ENCODE measurements at regions not wholly inside any gene's neighbourhood (a gene's known extent, or its start where the extent isn't known, plus 50 kb on each side); places are given as distances from the start of the nearest gene placed in this dataset.

- H3K36me3 ChIP-seq (replicated peaks in 1 of 2; ENCODE audit: control insufficient read depth in 2 of 2, insufficient read depth in 2 of 2, low read length in 2 of 2) = no peaks in the 10 kb centered on the region
- no peak overlapping the region for H2BK5ac ChIP-seq (ENCODE audit: low read length)
- WGBS, 2 donors (ENCODE audit: extremely low coverage in 2 of 2, insufficient read length in 2 of 2, insufficient replicate concordance in 1 of 2) = 100% methylated on average over 1 of the region's 2 CpGs
- H3K9ac ChIP-seq (ENCODE audit: low read depth, low read length, poor library complexity) = no peak overlapping the region
- no peaks in the 10 kb centered on the region for H3K79me1 ChIP-seq (ENCODE audit: low read depth, low read length)
- H2BK12ac ChIP-seq (ENCODE audit: low read length) = no peak overlapping the region
- no peak overlapping the region for H3K14ac ChIP-seq (ENCODE audit: low read length)
- no peak overlapping the region for H3K4me2 ChIP-seq (ENCODE audit: insufficient read depth, low read length, poor library complexity, severe bottlenecking)
- no peak overlapping the region for H2AK5ac ChIP-seq (ENCODE audit: low read depth, low read length)
- H2AFZ ChIP-seq (ENCODE audit: low read length) = no peak overlapping the region
- no peak overlapping the region for H3K18ac ChIP-seq (ENCODE audit: low read length)
- no peak overlapping the region for H3K4me3 ChIP-seq (ENCODE audit: low read length in 2 of 2)
- no peak overlapping the region for H3K4ac ChIP-seq (ENCODE audit: low read length)
- H3K27me3 ChIP-seq (ENCODE audit: control insufficient read depth in 3 of 3, insufficient read depth in 3 of 3, low read depth in 1 of 3, low read length in 3 of 3) = no peaks in the 10 kb centered on the region
- no peak overlapping the region for H3K23ac ChIP-seq (ENCODE audit: low read depth, low read length, poor library complexity)
- H4K8ac ChIP-seq (ENCODE audit: low read depth, low read length) = no peak overlapping the region
- no peak overlapping the region for H2BK15ac ChIP-seq (ENCODE audit: low read length)
- no peak overlapping the region for H2BK120ac ChIP-seq (ENCODE audit: low read depth, low read length)
- H3K4me1 ChIP-seq (ENCODE audit: control insufficient read depth in 2 of 2, insufficient read depth in 1 of 2, low read depth in 1 of 2, low read length in 2 of 2) = peaks cover 1% of the 10 kb centered on the region in 2 donors
- H3K27ac ChIP-seq (replicated peaks; ENCODE audit: low read length) = no peak overlapping the region
- no peak overlapping the region for H4K91ac ChIP-seq (ENCODE audit: low read depth, low read length, poor library complexity)
- no peak for DNase-seq (ENCODE audit: low spot score)
- no peaks in the 10 kb centered on the region for H3K9me3 ChIP-seq (replicated peaks in 1 of 2; ENCODE audit: control insufficient read depth in 2 of 2, insufficient read depth in 1 of 2, low read depth in 1 of 2, low read length in 2 of 2)
Measured at GRCh38 chr17:68695659-68696058, 94.5 kb upstream of the FAM20A start.

- no peak overlapping the region for H3K9ac ChIP-seq (ENCODE audit: low read depth, low read length, poor library complexity)
- no peaks in the 10 kb centered on the region for H3K79me1 ChIP-seq (ENCODE audit: low read depth, low read length)
- H3K4ac ChIP-seq (ENCODE audit: low read length) = no peak overlapping the region
- H3K27me3 ChIP-seq (ENCODE audit: control insufficient read depth in 3 of 3, insufficient read depth in 3 of 3, low read depth in 1 of 3, low read length in 3 of 3) = no peaks in the 10 kb centered on the region
- no peak overlapping the region for H3K4me2 ChIP-seq (ENCODE audit: insufficient read depth, low read length, poor library complexity, severe bottlenecking)
- no peak overlapping the region for H2BK120ac ChIP-seq (ENCODE audit: low read depth, low read length)
- no peak overlapping the region for H3K18ac ChIP-seq (ENCODE audit: low read length)
- H3K27ac ChIP-seq (replicated peaks; ENCODE audit: low read length) = no peak overlapping the region
- no peak for DNase-seq (ENCODE audit: low spot score)
- no peaks in the 10 kb centered on the region for H3K9me3 ChIP-seq (replicated peaks in 1 of 2; ENCODE audit: control insufficient read depth in 2 of 2, insufficient read depth in 1 of 2, low read depth in 1 of 2, low read length in 2 of 2)
- H3K14ac ChIP-seq (ENCODE audit: low read length) = no peak overlapping the region
- no CpG with 5 or more reads among the region's 6 CpGs for WGBS, 2 donors (ENCODE audit: extremely low coverage in 2 of 2, insufficient read length in 2 of 2, insufficient replicate concordance in 1 of 2)
- H4K91ac ChIP-seq (ENCODE audit: low read depth, low read length, poor library complexity) = no peak overlapping the region
- no peak overlapping the region for H2AK5ac ChIP-seq (ENCODE audit: low read depth, low read length)
- H3K4me1 ChIP-seq (ENCODE audit: control insufficient read depth in 2 of 2, insufficient read depth in 1 of 2, low read depth in 1 of 2, low read length in 2 of 2) = peaks cover 1% of the 10 kb centered on the region in 2 donors
- no peak overlapping the region for H3K4me3 ChIP-seq (ENCODE audit: low read length in 2 of 2)
- H2BK5ac ChIP-seq (ENCODE audit: low read length) = no peak overlapping the region
- H4K8ac ChIP-seq (ENCODE audit: low read depth, low read length) = no peak overlapping the region
- no peak overlapping the region for H3K23ac ChIP-seq (ENCODE audit: low read depth, low read length, poor library complexity)
- no peaks in the 10 kb centered on the region for H3K36me3 ChIP-seq (replicated peaks in 1 of 2; ENCODE audit: control insufficient read depth in 2 of 2, insufficient read depth in 2 of 2, low read length in 2 of 2)
- H2BK15ac ChIP-seq (ENCODE audit: low read length) = no peak overlapping the region
- H2BK12ac ChIP-seq (ENCODE audit: low read length) = no peak overlapping the region
- H2AFZ ChIP-seq (ENCODE audit: low read length) = no peak overlapping the region
Measured at GRCh38 chr17:68694791-68695485, 93.8 kb upstream of the FAM20A start.

GRCh38 chr17:68693896-68694295 lies 92.7 kb upstream of the FAM20A start:
- H3K18ac ChIP-seq (ENCODE audit: low read length) = no peak overlapping the region
- no peak overlapping the region for H2AK5ac ChIP-seq (ENCODE audit: low read depth, low read length)
- no peak overlapping the region for H3K27ac ChIP-seq (replicated peaks; ENCODE audit: low read length)
- H3K27me3 ChIP-seq (ENCODE audit: control insufficient read depth in 3 of 3, insufficient read depth in 3 of 3, low read depth in 1 of 3, low read length in 3 of 3) = peaks cover 0 to 5% (median 0%) of the 10 kb centered on the region in 3 experiments
- no peak overlapping the region for H3K23ac ChIP-seq (ENCODE audit: low read depth, low read length, poor library complexity)
- H3K9me3 ChIP-seq (replicated peaks in 1 of 2; ENCODE audit: control insufficient read depth in 2 of 2, insufficient read depth in 1 of 2, low read depth in 1 of 2, low read length in 2 of 2) = no peaks in the 10 kb centered on the region
- H2BK15ac ChIP-seq (ENCODE audit: low read length) = no peak overlapping the region
- no peak for DNase-seq (ENCODE audit: low spot score)
- no peak overlapping the region for H2BK120ac ChIP-seq (ENCODE audit: low read depth, low read length)
- peaks cover 1% of the 10 kb centered on the region in 2 donors for H3K4me1 ChIP-seq (ENCODE audit: control insufficient read depth in 2 of 2, insufficient read depth in 1 of 2, low read depth in 1 of 2, low read length in 2 of 2)
- no peak overlapping the region for H4K91ac ChIP-seq (ENCODE audit: low read depth, low read length, poor library complexity)
- no peak overlapping the region for H2AFZ ChIP-seq (ENCODE audit: low read length)
- H3K14ac ChIP-seq (ENCODE audit: low read length) = no peak overlapping the region
- no peak overlapping the region for H2BK12ac ChIP-seq (ENCODE audit: low read length)
- H2BK5ac ChIP-seq (ENCODE audit: low read length) = no peak overlapping the region
- no peaks in the 10 kb centered on the region for H3K79me1 ChIP-seq (ENCODE audit: low read depth, low read length)
- WGBS, 2 donors (ENCODE audit: extremely low coverage in 2 of 2, insufficient read length in 2 of 2, insufficient replicate concordance in 1 of 2) = no CpG with 5 or more reads among the region's 8 CpGs
- no peak overlapping the region for H3K4ac ChIP-seq (ENCODE audit: low read length)
- no peaks in the 10 kb centered on the region for H3K36me3 ChIP-seq (replicated peaks in 1 of 2; ENCODE audit: control insufficient read depth in 2 of 2, insufficient read depth in 2 of 2, low read length in 2 of 2)
- no peak overlapping the region for H3K4me2 ChIP-seq (ENCODE audit: insufficient read depth, low read length, poor library complexity, severe bottlenecking)
- H3K4me3 ChIP-seq (ENCODE audit: low read length in 2 of 2) = no peak overlapping the region
- H3K9ac ChIP-seq (ENCODE audit: low read depth, low read length, poor library complexity) = no peak overlapping the region
- no peak overlapping the region for H4K8ac ChIP-seq (ENCODE audit: low read depth, low read length)

GRCh38 chr17:68693466-68693865 lies 92.3 kb upstream of the FAM20A start:
- Histone ChIP-seq H3K79me1 (ENCODE audit: low read depth, low read length) (no peaks in the 10 kb centered on the region), H3K4ac (ENCODE audit: low read length) (no peak overlapping the region), H2BK120ac (ENCODE audit: low read depth, low read length) (no peak overlapping the region), H3K9ac (ENCODE audit: low read depth, low read length, poor library complexity) (no peak overlapping the region), H3K4me1 (ENCODE audit: control insufficient read depth in 2 of 2, insufficient read depth in 1 of 2, low read depth in 1 of 2, low read length in 2 of 2) (peaks cover 1% of the 10 kb centered on the region in 2 donors), H2AK5ac (ENCODE audit: low read depth, low read length) (no peak overlapping the region), H3K14ac (ENCODE audit: low read length) (no peak overlapping the region), H4K91ac (ENCODE audit: low read depth, low read length, poor library complexity) (no peak overlapping the region), H3K27me3 (ENCODE audit: control insufficient read depth in 3 of 3, insufficient read depth in 3 of 3, low read depth in 1 of 3, low read length in 3 of 3) (peaks cover 0 to 5% (median 0%) of the 10 kb centered on the region in 3 experiments), H2AFZ (ENCODE audit: low read length) (no peak overlapping the region), H3K18ac (ENCODE audit: low read length) (no peak overlapping the region), H2BK12ac (ENCODE audit: low read length) (no peak overlapping the region), H2BK5ac (ENCODE audit: low read length) (no peak overlapping the region), H2BK15ac (ENCODE audit: low read length) (no peak overlapping the region), H3K36me3 (replicated peaks in 1 of 2; ENCODE audit: control insufficient read depth in 2 of 2, insufficient read depth in 2 of 2, low read length in 2 of 2) (no peaks in the 10 kb centered on the region), H3K27ac (replicated peaks; ENCODE audit: low read length) (no peak overlapping the region), H4K8ac (ENCODE audit: low read depth, low read length) (no peak overlapping the region), H3K23ac (ENCODE audit: low read depth, low read length, poor library complexity) (no peak overlapping the region), H3K9me3 (replicated peaks in 1 of 2; ENCODE audit: control insufficient read depth in 2 of 2, insufficient read depth in 1 of 2, low read depth in 1 of 2, low read length in 2 of 2) (no peaks in the 10 kb centered on the region), H3K4me3 (ENCODE audit: low read length in 2 of 2) (no peak overlapping the region), H3K4me2 (ENCODE audit: insufficient read depth, low read length, poor library complexity, severe bottlenecking) (no peak overlapping the region)
- WGBS, 2 donors (ENCODE audit: extremely low coverage in 2 of 2, insufficient read length in 2 of 2, insufficient replicate concordance in 1 of 2) = no CpG with 5 or more reads among the region's 1 CpG
- no peak for DNase-seq (ENCODE audit: low spot score)
